HCT116 (cell line): ENCODE measurements at regions not wholly inside any gene's neighbourhood (a gene's known extent, or its start where the extent isn't known, plus 50 kb on each side); places are given as distances from the start of the nearest gene placed in this dataset.

ENCODE experiments used
- ATAC-seq: fragments of 200-7000 bp; cut with Tn5 transposase; 2 replicates; pipeline ENCODE4 v1.9.1; 2020; ENCODE audit warnings: mild to moderate bottlenecking, moderate library complexity
- BruUV-seq: library from RNA; stranded (reverse); fragments of 400-500 nt; replicated peaks from 2 replicates; lab custom pipeline; 2021; lab: Mats Ljungman, UMichigan
- CTCF ChIA-PET: fragments of 300-600 bp; sonication (Branson Sonifier 250); formaldehyde crosslinking; loops from one replicate; lab custom pipeline; 2021; ENCODE audit warnings: antibody characterized with exemption; lab: Charles Lee
- POLR2A ChIA-PET: fragments of 300-600, 350-600 bp; sonication (Branson Sonifier 250); formaldehyde crosslinking; loops from one replicate; lab custom pipeline; 2021; ENCODE audit warnings: antibody characterized with exemption; lab: Charles Lee
- RAD21 ChIA-PET, 2 experiments: fragments of 300-600 bp; sonication (Branson Sonifier 250); formaldehyde crosslinking; loops; one replicate each; lab custom pipeline; 2023; ENCODE audit warnings: low total read pairs in 2 of 2; ENCODE audit not compliant: uncharacterized antibody in 2 of 2, unreplicated experiment in 2 of 2, low non-redundant PET in 1 of 2; lab: Charles Lee
- DNase-seq: peaks from one replicate; pipeline ENCODE4 v3.0.0-alpha.2; 2010; ENCODE audit warnings: low read depth, low spot score
- H2AFZ ChIP-seq: fragments of 200-600 bp; shearing (Covaris generic), sonication (generic); 2 replicates; pipeline ENCODE4 v1.6.1; 2017; ENCODE audit warnings: low read depth, mixed run types, mixed read lengths, antibody characterized with exemption, low read length; ENCODE audit not compliant: poor library complexity, severe bottlenecking
- H3K27ac ChIP-seq: 2 replicates; pipeline ENCODE4 v1.5.1; 2012; ENCODE audit warnings: low read depth, low read length
- H3K27me3 ChIP-seq: fragments of 200-600 bp; sonication (generic); 2 replicates; pipeline ENCODE4 v1.6.1; 2016; ENCODE audit warnings: mixed run types, low read length, mixed read lengths; ENCODE audit not compliant: insufficient read depth
- H3K36me3 ChIP-seq, 2 experiments: fragments of 200-500 bp in 1 of 2; fragments of 200-600 bp in 1 of 2; sonication (Bioruptor generic) in 1 of 2; sonication (generic) in 1 of 2; 2 replicates each; pipeline versions ENCODE4 v1.5.1 to v1.6.1; 2014 to 2016; ENCODE audit warnings: low read length in 2 of 2, inconsistent platforms in 1 of 2, mixed read lengths in 1 of 2, mixed run types in 1 of 2; ENCODE audit not compliant: insufficient read depth in 2 of 2, control insufficient read depth in 1 of 2
- H3K4me1 ChIP-seq, 2 experiments: fragments of 200-600 bp in 1 of 2; sonication (generic) in 1 of 2; 2 replicates each; pipeline versions ENCODE4 v1.5.1 to v1.6.1; 2012 to 2017; ENCODE audit warnings: low read length in 2 of 2, inconsistent platforms in 1 of 2, mild to moderate bottlenecking in 1 of 2, mixed read lengths in 1 of 2, mixed run types in 1 of 2, moderate library complexity in 1 of 2; ENCODE audit not compliant: insufficient read depth in 2 of 2, control insufficient read depth in 1 of 2
- H3K4me2 ChIP-seq: fragments of 200-600 bp; sonication (generic); 2 replicates; pipeline ENCODE4 v1.6.1; 2017; ENCODE audit warnings: mixed run types, low read length, mixed read lengths
- H3K4me3 ChIP-seq, 2 experiments: fragments of 200-600 bp in 1 of 2; sonication (generic) in 1 of 2; replicated peaks in 1 of 2; 2 replicates each; pipeline ENCODE4 v1.5.1; 2011 to 2016; ENCODE audit warnings: low read length in 2 of 2, control low read depth in 1 of 2, low read depth in 1 of 2, mild to moderate bottlenecking in 1 of 2, mixed read lengths in 1 of 2, mixed run types in 1 of 2
- H3K79me2 ChIP-seq: fragments of 200-600 bp; sonication (generic); 2 replicates; pipeline ENCODE4 v1.6.1; 2017; ENCODE audit warnings: mild to moderate bottlenecking, mixed run types, low read length, moderate library complexity, mixed read lengths; ENCODE audit not compliant: insufficient read depth
- H3K9ac ChIP-seq: fragments of 200-600 bp; sonication (generic); 2 replicates; pipeline ENCODE4 v1.6.1; 2016; ENCODE audit warnings: low read length, mixed read lengths
- H3K9me2 ChIP-seq: fragments of 200-600 bp; sonication (generic), shearing (Covaris generic); 2 replicates; pipeline ENCODE4 v1.6.1; 2017; ENCODE audit warnings: mixed run types, mild to moderate bottlenecking, moderate library complexity; ENCODE audit not compliant: insufficient read depth
- H3K9me3 ChIP-seq, 2 experiments: fragments of 200-500 bp in 1 of 2; fragments of 200-600 bp in 1 of 2; sonication (Bioruptor generic) in 1 of 2; sonication (generic) in 1 of 2; 2 replicates each; pipeline ENCODE4 v1.6.1; 2014 to 2017; ENCODE audit warnings: low read length in 2 of 2, mixed read lengths in 2 of 2, inconsistent platforms in 1 of 2, low read depth in 1 of 2, mild to moderate bottlenecking in 1 of 2, mixed run types in 1 of 2, moderate library complexity in 1 of 2; ENCODE audit not compliant: control insufficient read depth in 1 of 2, insufficient read depth in 1 of 2
- H4K20me1 ChIP-seq: fragments of 200-600 bp; sonication (generic), shearing (Covaris generic); 2 replicates; pipeline ENCODE4 v1.6.1; 2017; ENCODE audit warnings: mixed run types, mild to moderate bottlenecking, moderate library complexity; ENCODE audit not compliant: insufficient read depth
- ELF1 ChIP-seq: IDR thresholded peaks from 2 replicates; pipeline ENCODE4 v1.6.1; 2012; ENCODE audit warnings: low read depth, borderline replicate concordance
- EZH2 ChIP-seq: fragments of 200-600 bp; sonication (generic); IDR thresholded peaks from 2 replicates; pipeline ENCODE4 v1.6.1; 2017; ENCODE audit warnings: antibody characterized with exemption, mixed run types
- EZH2phosphoT487 ChIP-seq: fragments of 200-600 bp; IDR thresholded peaks from 2 replicates; pipeline ENCODE4 v1.6.1; 2018; ENCODE audit warnings: antibody characterized with exemption, borderline replicate concordance
- FOSL1 ChIP-seq: IDR thresholded peaks from 2 replicates; pipeline ENCODE4 v1.6.1; 2012; ENCODE audit warnings: low read depth
- JUND ChIP-seq: IDR thresholded peaks from 2 replicates; pipeline ENCODE4 v1.6.1; 2012
- POLR2AphosphoS5 ChIP-seq: IDR thresholded peaks from 2 replicates; pipeline ENCODE4 v1.6.1; 2011; ENCODE audit warnings: mild to moderate bottlenecking, low read depth, low read length, moderate library complexity
- SIN3A ChIP-seq: IDR thresholded peaks from 2 replicates; pipeline ENCODE4 v1.6.1; 2012; ENCODE audit warnings: low read depth
- SRF ChIP-seq: IDR thresholded peaks from 2 replicates; pipeline ENCODE4 v1.6.1; 2012; ENCODE audit warnings: low read depth
- intact Hi-C: fragments of 100-400 bp; cut with micrococcal nuclease; formaldehyde crosslinking; loops from 2 replicates; pipeline ENCODE4 v1.10.0; 2022
- TF ChIP-seq, protein P1 (sequence below): IDR thresholded peaks from 2 replicates; pipeline ENCODE4 v1.6.1; 2012
- TF ChIP-seq, protein P2 (sequence below): IDR thresholded peaks from 2 replicates; pipeline ENCODE4 v1.6.1; 2011; ENCODE audit warnings: mild to moderate bottlenecking, low read length, moderate library complexity; ENCODE audit not compliant: insufficient replicate concordance; ENCODE audit errors: extremely low read depth
- TF ChIP-seq, protein P3 (sequence below): IDR thresholded peaks from 2 replicates; pipeline ENCODE4 v1.6.1; 2012; ENCODE audit warnings: low read depth
- TF ChIP-seq, protein P4 (sequence below): IDR thresholded peaks from 2 replicates; pipeline ENCODE4 v1.6.1; 2012

DNA sequence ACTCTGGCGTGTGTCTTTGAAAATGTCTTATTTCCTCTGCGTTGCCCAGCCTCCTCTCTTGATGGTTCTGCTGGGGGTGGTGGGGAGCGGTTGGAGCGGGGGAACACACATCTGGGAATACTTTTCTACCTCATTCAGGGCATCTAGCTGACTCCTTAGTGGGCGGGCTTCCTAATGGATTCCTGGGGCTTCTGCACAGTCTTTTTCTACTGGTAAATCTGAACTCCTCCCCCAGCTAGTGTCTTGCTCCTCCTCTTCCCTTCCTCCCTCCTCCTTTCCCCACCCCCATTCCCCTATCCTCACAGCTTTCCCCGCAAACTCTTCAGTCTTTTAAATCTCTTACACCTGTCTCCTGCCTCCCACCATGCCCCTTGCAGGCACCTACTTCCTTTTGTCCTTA is 74.4 kb downstream of the PRL start:
- Histone ChIP-seq H3K27ac (no peak overlapping the region), H4K20me1 (no peaks in the 10 kb centered on the region), H3K9me3 (no peaks in the 10 kb centered on the region), H2AFZ (no peak overlapping the region), H3K4me2 (no peak overlapping the region), H3K27me3 (no peaks in the 10 kb centered on the region), H3K9me2 (no peaks in the 10 kb centered on the region), H3K9ac (no peak overlapping the region), H3K79me2 (no peaks in the 10 kb centered on the region)
- CTCF ChIA-PET = no interaction called here
- intact Hi-C loops = no loop called here
- POLR2A ChIA-PET = no interaction called here
- no TSS peak for BruUV-seq
- DNase-seq = no peak
- TF ChIP-seq JUND (no peak), POLR2AphosphoS5 (no peak), ELF1 (no peak), SIN3A (no peak), FOSL1 (no peak), EZH2phosphoT487 (no peak), EZH2 (no peak), SRF (no peak)
- TF ChIP-seq, protein P1, sequence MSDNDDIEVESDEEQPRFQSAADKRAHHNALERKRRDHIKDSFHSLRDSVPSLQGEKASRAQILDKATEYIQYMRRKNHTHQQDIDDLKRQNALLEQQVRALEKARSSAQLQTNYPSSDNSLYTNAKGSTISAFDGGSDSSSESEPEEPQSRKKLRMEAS = no peak
- TF ChIP-seq, protein P2, sequence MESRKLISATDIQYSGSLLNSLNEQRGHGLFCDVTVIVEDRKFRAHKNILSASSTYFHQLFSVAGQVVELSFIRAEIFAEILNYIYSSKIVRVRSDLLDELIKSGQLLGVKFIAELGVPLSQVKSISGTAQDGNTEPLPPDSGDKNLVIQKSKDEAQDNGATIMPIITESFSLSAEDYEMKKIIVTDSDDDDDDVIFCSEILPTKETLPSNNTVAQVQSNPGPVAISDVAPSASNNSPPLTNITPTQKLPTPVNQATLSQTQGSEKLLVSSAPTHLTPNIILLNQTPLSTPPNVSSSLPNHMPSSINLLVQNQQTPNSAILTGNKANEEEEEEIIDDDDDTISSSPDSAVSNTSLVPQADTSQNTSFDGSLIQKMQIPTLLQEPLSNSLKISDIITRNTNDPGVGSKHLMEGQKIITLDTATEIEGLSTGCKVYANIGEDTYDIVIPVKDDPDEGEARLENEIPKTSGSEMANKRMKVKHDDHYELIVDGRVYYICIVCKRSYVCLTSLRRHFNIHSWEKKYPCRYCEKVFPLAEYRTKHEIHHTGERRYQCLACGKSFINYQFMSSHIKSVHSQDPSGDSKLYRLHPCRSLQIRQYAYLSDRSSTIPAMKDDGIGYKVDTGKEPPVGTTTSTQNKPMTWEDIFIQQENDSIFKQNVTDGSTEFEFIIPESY = no peak
- TF ChIP-seq, protein P3, sequence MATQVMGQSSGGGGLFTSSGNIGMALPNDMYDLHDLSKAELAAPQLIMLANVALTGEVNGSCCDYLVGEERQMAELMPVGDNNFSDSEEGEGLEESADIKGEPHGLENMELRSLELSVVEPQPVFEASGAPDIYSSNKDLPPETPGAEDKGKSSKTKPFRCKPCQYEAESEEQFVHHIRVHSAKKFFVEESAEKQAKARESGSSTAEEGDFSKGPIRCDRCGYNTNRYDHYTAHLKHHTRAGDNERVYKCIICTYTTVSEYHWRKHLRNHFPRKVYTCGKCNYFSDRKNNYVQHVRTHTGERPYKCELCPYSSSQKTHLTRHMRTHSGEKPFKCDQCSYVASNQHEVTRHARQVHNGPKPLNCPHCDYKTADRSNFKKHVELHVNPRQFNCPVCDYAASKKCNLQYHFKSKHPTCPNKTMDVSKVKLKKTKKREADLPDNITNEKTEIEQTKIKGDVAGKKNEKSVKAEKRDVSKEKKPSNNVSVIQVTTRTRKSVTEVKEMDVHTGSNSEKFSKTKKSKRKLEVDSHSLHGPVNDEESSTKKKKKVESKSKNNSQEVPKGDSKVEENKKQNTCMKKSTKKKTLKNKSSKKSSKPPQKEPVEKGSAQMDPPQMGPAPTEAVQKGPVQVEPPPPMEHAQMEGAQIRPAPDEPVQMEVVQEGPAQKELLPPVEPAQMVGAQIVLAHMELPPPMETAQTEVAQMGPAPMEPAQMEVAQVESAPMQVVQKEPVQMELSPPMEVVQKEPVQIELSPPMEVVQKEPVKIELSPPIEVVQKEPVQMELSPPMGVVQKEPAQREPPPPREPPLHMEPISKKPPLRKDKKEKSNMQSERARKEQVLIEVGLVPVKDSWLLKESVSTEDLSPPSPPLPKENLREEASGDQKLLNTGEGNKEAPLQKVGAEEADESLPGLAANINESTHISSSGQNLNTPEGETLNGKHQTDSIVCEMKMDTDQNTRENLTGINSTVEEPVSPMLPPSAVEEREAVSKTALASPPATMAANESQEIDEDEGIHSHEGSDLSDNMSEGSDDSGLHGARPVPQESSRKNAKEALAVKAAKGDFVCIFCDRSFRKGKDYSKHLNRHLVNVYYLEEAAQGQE = no peak
- TF ChIP-seq, protein P4, sequence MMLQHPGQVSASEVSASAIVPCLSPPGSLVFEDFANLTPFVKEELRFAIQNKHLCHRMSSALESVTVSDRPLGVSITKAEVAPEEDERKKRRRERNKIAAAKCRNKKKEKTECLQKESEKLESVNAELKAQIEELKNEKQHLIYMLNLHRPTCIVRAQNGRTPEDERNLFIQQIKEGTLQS = no peak
- TF ChIP-seq, all 23 proteins: peak for 0
- no peaks in the 10 kb centered on the region for H3K36me3 ChIP-seq
- RAD21 ChIA-PET = no interaction called here
- H3K4me3 ChIP-seq = no peak overlapping the region
- no peak for ATAC-seq
- peaks cover 0 to 6% of the 10 kb centered on the region in 2 experiments; a peak in 1 of 4 replicates for H3K4me1 ChIP-seq
